Effector CD8-positive, alpha-beta T cell (primary cell): ENCODE measurements at regions not wholly inside any gene's neighbourhood (a gene's known extent, or its start where the extent isn't known, plus 50 kb on each side); places are given as distances from the start of the nearest gene placed in this dataset.
"Not testable (repeated sequence)": the region's sequence is repeated elsewhere in the genome, so short reads cannot be mapped to it uniquely, and the experiment has no call there.

Experiments
- DNase-seq: peaks from one replicate; lab custom pipeline; 2025; lab: John Stamatoyannopoulos, UW

DNA sequence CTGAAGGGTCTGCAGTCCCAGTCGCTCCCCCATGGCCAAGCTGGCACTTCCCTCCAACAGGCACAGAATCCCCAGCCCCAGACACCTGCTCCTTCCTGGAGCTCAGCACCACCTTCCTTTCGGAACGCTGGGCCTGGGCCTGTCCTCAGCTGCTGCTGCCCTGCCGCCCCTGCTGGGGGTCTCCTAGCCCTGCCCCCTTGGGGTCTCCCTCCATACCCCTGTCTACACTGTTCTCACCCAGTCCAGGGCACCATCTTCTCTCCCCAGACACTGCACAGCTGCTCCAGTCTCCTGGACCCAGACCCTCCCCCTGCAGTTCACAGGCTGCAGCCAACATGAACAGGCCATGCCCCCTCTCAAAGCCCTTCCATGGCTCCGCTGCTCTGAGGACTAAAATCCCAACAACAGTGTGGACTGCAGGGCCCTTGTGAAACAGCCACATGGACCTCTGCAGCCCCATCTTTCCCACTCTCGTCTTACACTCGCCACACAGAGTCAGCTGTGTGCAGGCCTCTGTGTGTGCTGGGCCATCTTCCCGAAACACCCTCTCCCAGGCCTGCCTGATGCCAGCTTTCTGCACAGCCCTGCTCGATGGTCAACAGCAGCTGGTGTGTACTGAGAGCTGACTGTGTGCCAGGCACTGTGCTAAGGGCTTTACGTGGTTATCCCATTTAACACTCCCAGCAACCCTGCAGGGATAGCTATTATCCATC is 361.3 kb downstream of the MATN1 start:
- DNase-seq, result not testable (repeated sequence)

DNA sequence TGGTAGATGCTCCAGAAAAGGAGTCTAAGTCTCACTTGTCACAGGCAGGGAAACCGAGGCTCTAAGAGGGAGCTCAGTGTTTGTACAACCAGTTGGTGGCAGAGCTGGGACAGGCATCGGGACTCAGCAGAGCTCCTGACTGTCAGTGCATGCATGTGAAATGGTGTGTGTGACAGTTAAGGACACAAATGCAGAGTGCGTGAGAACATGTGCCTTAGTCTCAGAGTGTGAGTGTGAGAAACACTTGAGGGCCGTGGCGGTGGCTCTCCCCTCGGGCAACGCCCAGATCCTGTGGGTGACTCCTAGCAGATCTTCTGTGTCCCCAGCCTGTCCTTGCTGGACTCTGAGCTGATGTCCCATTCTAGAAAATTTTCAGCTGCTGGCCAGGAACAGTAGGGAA is 362.6 kb downstream of the MATN1 start:
- no peak for DNase-seq

DNA sequence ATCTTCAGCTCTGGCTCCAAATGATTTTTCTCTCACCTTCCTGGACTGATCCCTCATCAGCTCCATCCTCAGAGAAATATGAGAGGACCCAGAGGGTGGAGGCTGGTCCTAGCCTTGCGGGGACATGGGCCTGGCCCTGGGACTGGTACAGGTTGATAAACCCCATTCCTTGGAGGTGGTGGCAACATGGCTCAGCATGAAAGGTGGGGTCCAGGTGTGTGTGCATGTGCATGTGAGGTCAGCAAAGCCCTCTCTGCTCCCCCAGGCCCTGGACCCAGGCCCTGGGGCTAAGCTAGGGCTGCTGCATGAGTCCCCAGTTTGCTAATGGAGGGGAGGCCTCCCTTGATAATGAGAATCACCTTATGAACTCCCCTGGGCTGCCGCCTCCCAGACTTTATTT is 363.1 kb downstream of the MATN1 start:
- DNase-seq, result no peak

DNA sequence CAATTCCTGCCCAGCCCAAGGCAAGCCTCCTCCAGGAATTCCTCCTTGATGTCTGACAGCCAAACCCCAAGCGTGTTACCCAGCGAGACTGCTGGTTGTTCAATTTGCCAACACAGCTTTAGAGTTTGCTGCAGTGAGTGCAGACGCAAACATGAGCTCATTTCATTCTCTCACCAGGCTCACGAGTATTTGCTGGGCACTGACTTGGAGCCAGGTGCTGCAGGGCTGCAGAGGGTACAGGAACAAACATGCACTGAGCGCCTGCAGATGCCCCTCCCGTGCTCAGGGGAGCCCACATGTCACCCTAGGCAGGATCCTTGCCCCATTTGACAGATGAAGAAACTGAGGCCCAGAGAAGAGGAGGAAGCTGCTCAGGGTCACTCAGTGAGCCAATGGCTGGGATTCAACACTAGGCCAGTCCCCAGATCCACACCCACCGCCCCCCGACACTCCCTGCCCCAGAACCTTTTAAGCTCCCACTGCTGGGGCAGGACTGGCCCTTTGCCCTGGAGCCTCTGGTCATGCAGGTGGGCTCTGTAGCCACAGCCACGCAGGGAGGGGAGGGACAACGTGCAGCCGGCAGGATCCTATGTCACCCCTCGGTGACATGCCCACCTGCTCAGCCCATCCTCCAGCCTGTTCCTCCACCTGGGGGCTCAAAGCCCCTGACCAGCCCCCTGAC is 363.7 kb downstream of the MATN1 start:
- DNase-seq, result no peak

DNA sequence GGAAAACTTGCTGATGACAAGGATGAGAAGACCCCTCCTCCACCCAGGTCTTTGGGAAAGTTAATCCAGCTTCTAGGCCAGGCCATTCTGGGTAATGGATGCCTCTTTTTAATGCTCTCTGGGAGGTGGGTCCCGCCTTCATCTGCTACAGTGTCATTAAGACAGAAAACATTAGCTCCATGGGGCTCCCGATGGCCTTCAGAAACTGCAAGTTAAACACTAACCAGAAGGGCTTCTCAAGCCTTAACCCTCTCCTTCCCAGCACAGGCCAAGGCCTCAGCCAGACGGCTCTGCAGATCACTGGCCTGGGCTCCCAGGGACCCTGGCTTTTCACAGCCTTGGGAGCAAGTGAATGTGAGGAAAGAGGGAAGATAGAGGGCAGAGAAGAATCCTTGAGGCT is 364.9 kb downstream of the MATN1 start:
- DNase-seq, result no peak

DNA sequence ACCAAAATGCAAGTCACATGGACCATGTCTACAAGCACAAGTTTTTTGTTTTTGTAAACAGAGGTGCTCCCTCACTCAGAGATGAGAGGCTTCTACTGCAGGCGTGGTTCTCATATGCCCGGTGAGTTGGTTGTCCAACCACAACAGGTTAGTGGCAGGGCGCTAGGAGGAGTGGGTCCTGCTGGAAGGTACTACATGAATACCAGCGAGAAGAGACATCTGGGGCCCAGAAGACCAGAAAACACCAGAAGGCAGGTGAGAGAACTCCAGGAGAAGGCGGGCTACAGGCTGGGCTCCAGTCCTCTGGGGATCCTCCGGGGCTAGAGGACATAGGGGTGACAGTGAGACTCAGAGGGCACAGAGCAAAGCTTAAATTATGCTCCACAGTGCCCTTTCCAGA is 366.5 kb downstream of the MATN1 start:
- DNase-seq, result no peak

DNA sequence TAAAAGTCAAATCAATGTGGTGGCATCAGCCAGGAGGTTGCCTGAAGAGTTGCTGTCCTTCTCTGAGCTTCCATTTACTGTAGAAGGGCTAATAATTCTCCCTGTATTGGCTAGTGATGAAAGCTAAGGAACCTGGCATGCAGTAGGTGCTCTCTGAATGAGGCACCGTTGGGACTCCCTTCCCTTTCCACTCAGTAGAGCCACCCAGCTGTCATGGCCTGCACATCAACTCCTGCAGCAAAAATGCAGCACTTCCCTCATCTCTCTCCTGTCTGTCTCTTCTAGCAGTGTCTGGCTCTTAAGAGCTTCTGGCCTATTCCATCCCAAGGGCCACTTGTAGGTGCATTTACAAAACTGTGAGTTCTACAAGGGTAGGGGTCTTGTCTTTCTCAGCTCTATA is 369.0 kb downstream of the MATN1 start:
- no peak for DNase-seq

DNA sequence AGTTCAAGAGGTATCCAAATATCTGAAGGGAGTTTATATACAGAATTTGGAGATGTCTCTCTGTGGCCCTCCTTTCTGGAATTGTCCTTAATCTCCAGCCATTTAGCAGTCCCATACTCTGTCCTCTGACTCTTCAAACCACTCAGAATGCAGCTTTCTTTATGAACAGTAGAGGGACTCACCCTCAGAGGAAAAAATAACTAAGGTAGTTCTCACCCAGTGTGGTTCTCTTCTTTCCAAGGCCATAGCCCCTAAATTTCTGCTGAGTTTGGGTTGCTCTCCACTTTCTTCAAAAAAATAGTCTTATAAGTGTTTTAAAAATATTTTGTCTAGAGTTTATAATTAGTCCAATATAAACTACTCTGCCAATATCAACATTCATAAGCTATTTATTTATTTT is 369.7 kb downstream of the MATN1 start:
- DNase-seq, result no peak

DNA sequence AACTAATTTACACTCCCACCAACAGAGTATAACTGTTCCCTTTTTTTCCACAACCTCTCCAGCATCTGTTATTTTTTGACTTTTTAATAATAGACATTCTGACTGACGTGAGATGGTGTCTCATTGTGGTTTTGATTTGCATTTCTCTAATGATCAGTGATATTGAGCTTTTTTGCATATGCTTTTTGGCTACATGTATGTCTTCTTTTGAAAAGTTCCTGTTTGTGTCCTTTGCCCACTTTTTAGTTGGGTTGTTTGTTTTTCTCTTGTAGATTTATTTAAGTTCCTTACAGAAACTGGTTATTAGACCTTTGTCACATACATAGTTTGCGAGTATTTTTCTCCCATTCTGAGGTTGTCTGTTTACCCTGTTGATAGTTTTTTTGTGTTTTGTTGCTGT is 375.2 kb downstream of the MATN1 start:
- no peak for DNase-seq

DNA sequence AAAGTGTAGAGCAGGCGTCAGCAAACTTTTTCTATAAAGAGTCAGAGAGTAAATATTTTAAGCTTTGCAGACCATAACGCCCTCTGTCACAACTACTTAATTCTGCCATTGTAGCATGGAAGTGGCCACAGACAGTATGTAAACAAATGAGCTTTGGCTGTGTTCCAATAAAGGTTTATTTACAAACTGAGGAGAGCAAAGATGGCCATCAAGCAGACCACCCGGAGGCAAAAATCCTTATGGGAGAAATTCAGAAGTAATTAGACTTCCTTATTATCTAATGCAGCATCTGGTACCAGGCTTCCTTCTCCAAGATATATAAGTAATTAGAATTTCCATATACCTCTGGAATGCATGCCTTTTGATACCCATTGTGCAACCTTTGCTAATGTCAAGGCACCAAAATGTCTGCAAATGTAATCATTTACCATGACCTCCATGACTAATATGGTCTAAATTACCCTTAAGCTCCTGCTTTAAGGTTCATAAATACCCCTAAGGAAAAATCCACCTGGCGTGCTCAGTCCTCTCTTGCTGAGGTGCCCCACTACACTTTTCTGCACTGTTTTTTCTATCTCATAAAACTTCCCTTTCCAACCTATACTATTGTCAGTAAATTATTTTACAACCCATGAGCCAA is 377.8 kb downstream of the MATN1 start:
- no peak for DNase-seq

DNA sequence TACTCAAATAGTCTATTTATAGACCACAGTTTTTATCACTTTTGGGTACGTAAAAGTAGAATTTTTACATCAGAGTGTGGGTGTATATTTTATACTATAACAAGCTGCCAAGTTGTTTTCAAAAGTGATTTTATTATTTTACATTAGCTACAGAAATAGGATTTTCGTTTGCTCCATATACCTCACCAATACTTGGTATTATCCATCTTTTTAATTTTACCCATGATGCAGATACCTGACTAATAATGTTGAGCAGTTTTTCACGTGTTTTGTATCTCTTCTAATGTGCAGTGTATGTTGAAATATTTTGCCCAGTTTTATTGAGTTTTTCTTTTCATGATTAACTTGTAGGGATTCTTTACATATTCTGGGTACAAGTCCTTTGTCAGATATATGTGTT is 379.8 kb downstream of the MATN1 start:
- DNase-seq, result no peak

DNA sequence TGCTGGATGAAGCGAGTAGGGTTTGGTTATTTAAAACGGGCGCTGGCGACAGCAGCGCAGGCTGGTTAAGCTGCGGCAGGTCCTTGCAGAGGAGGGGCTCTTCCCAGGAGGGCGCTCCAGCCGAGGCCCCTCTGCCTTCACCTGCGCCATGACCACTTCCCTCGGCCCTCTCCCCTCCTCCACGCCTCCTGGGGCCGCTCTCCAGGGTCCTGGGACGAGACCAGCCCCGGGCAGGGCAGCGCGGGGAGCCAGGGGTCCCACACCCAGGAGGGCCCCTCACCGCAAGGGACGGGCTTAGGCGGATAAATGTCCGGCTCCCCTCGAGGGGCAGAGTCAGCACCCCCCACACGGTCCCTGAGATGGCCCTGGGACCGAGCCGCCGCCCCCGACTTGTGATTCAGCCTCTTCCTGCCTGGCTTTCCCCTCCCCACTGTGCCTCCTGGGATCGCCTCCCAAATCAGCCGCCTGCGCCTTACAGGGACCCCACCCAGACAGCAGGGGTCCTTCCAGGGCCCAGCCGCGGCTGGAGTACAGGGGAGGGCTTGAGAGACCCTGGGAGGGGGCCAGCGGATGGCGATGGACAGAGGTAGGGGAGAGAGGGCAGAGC is 380.7 kb downstream of the MATN1 start:
- no peak for DNase-seq

DNA sequence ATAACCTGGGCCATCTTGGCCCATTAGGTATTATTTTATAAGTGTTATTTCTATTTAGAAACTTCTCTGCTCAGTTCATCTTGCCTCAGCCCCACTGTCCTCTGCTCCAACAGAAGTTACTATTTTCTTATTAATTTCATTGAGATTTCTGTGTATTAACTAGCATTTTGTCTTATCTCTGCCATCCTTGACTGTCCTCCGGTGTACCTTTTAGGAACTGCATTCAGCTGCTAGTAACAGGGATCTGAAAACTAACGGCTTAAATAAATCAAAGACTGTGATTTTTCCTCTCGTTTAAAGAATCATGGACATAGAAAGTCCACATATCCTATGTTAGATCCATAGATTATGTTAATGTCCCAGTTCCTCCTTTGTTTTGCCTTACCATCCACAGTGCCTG is 382.5 kb downstream of the MATN1 start:
- no peak for DNase-seq

DNA sequence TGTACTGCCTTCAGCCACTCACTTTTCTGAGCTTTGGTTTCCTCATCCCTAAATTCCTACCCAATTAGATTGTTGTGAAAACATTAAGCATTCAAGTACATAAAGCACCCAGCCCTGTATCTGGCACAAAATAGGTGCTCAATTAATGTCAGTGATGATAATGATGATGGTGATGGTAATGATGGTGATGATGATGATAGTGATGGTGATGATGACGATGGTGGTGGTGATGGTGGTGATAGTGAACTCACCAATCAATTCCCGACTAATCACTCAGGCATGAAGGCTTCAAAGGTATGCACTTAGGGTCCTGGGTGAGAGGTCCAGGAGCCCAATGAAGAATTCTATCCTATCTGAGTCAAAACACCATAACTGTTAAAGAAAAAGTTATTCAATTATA is 383.5 kb downstream of the MATN1 start:
- DNase-seq, result no peak

DNA sequence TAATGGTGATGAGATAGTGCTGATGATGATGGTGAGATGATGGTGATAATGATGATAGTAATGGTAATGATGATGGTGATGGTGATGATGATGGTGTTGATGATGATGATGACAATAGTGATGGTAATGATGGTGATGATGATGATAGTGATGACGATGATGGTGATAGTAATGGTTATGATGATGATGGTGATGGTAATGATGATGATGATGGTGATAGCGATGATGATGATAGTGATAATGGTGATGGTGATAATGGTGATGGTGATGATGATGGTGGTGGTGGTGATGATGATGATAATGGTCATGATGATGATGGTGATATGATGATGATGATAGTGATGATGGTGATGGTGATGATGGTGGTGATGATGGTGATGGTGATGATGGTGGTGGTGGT is 384.6 kb downstream of the MATN1 start:
- DNase-seq, result no peak

DNA sequence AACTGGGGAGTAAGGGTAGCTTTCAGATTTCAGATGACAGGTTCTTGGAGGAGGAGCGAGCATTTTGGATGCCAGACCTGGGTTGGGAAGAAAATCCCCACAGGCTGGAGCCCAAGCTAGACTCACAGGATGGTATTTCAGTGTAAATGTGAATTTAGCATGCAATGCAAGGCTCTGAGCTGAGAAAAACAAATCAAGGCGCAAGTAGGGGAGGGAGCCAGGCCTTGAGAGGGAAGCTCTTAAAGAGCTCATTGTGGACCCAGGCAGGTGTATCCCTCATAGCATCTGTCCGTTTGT is 386.1 kb downstream of the MATN1 start:
- DNase-seq, result no peak

DNA sequence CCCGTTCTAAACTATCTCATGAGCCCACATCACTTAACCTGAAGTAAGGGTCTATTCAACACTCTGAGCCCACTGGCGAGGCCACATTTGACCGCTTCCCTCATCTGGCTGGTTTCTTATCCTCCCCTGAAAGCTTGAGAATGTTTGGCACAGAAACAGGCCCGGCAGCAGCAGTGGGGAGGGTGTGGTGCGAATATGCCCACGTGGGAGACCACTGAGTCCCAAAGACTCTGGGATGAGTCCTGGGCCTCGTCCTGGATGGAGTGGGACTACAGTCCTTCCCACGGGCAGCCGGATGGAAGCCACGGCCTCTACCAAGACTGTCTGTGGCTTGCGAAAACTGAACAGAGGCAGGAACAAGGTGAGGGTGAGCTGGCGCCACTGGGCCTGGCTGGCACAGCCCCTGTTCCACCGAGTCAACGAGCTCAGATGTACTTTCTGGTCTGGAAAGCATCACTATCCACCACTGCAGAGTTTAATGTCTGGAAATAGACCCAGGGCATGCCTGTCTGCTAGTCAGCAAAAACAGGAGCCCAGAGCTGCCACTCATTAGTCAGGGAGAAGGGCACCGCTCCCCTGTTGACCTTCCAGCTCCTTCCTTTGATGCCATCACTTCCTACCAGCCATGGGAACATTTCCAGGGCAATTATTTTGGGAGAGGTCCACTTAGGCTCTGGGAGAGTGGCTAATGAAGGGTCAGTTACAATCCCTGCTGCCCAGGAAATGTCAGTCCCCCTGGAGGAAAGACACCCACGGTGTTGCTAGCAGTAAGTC is 386.6 kb downstream of the MATN1 start:
- DNase-seq, result no peak

DNA sequence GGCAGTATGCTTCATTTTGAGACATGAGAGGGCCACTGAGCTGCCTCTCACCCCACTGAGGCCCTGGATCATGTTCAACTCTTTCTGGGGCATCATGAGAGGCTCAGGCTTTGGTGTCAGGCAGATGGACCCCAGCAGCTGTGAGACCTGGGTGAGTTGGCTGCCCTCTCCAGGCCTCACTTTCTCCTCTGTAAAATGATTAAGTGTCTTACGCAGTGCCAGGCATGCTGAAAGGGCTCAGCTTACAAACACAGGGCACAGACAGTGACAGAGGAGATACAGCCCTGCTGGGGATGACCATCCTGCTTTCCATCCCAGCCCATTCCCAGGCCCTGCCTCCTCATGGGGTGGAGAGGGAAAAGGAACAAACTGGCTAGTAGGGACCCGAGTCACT is 387.4 kb downstream of the MATN1 start:
- DNase-seq, result no peak

DNA sequence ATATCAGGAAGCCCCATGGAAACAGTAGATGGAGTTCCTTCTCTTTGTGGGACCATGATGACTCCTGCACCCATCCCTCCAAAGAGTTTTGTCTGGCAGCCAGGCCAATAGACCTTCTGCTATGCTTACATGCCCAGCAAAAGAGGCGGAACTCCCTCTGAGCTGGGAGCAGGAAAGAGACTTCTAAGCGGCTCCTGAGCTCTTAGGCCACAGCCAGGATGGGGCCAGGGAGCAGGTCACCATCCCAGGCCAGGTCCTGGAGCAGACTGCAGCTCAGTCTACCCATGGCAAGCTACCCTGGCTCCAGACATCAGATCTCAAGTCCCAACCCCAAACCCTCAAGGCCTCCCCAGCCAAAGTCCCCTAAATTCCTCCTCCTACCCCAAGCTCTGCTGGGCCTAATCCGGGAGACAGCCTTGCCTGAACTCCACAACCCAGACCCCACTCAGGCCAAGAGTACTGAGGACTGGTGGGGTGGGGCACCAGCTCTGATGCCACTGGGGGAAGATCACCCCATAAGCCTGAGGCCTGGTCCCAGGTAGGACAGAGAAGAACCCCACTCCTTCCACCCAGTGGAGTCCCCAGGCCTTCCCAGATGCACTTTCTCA is 387.9 kb downstream of the MATN1 start:
- DNase-seq, result no peak

DNA sequence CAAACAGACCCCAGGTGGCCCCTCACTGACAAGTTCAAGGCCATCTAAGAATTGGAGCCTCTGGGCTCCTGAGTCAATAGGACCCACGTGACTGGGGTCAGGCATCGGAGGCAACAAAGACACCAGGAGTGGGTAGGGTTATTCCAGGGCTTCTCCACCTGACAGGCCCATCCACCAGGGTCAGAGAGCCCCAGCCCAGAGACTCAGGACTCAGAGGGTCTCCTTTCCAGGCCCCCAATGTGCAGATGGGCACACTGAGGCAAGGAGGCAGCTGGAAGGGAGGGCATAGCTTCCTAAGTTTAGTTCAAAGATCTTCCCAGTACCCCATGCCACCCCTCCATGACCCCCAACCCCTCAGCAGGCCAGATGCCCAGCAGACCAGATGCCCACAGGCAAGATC is 388.6 kb downstream of the MATN1 start:
- no peak for DNase-seq

DNA sequence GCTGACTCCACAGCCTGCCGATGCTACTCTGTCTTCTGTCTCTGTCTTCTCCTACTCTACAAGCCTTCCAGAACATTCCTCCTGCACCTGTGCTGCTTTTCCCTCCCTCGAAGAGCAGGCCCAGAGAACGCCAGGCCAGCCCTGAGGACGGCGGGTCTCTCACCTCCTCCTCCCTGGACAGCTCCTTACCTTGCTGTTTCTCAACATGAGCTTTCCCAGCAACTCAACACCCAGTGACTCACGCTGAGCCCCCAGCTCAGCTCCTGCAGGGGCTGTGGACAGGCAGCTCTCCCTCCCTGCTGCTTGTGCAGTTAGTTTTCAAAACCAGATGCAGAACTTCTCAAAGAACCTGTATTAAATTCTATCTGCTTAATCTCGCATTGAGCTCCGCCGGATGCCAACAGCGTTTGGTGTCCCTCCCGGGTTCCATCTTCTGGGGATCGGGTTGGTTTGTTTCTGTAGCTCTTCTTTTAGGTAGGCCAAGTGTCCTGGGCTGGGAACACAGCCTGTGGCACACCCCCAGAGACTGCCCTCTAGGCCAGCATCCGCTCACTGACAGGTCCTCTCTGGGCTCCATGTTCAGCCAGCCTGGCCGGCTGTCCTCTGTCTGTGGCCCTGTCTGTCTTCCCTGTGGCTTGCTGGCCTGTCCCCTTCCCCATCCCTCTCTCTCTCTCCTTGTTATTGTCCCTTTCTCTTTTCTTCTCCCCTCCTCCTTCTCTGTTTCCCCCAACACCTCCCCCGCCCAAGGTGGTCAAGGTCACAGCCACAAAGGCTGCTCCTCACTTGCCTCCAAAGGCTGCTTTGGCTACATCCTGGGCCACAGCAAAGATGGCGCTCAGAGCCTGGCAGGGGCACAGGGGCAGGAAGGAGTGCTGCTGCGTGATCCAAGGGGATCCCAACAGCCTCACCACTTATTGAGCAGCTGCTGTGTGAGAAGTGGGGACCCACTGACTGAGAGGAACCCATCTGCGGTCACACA is 391.0 kb downstream of the MATN1 start:
- DNase-seq, result no peak
